ENCODE measurements at regions not wholly inside any gene's neighbourhood (a gene's known extent, or its start where the extent isn't known, plus 50 kb on each side); places are given as distances from the start of the nearest gene placed in this dataset.
"Not testable (repeated sequence)": the region's sequence is repeated elsewhere in the genome, so short reads cannot be mapped to it uniquely, and the experiment has no call there.

DNA sequence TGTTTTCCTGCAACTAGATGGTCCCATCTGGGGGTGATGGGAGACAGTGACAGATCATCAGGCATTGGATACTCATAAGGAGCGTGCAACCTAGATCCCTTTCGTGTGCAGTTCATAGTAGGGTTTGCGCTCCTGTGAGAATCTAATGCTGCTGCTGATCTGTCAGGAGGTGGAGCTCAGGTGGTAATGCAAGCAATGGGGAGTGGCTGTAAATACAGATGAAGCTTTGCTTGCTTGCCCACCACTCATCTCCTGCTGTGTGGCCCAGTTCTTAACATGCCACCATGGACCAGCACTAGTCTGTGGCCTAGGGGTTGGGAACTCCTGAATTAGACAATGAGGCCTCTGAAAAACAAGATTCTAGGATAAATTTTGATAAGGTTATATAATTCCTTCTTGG, 430.6 kb downstream of the KCNJ2 start:
- not testable (repeated sequence) for TF ChIP-seq POLR2A (IDR thresholded peaks at IDR 0.05)
- TF ChIP-seq, protein P1, sequence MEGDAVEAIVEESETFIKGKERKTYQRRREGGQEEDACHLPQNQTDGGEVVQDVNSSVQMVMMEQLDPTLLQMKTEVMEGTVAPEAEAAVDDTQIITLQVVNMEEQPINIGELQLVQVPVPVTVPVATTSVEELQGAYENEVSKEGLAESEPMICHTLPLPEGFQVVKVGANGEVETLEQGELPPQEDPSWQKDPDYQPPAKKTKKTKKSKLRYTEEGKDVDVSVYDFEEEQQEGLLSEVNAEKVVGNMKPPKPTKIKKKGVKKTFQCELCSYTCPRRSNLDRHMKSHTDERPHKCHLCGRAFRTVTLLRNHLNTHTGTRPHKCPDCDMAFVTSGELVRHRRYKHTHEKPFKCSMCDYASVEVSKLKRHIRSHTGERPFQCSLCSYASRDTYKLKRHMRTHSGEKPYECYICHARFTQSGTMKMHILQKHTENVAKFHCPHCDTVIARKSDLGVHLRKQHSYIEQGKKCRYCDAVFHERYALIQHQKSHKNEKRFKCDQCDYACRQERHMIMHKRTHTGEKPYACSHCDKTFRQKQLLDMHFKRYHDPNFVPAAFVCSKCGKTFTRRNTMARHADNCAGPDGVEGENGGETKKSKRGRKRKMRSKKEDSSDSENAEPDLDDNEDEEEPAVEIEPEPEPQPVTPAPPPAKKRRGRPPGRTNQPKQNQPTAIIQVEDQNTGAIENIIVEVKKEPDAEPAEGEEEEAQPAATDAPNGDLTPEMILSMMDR (IDR thresholded peaks at IDR 0.05): not testable (repeated sequence)
